HEK293 (cell line): ENCODE measurements at regions not wholly inside any gene's neighbourhood (a gene's known extent, or its start where the extent isn't known, plus 50 kb on each side); places are given as distances from the start of the nearest gene placed in this dataset.

Experiments
- HOXA7 ChIP-seq: sonication (generic); formaldehyde crosslinking; IDR thresholded peaks from 2 replicates; pipeline ENCODE4 v1.8.1; 2022; ENCODE audit warnings: missing genetic modification reagents, borderline replicate concordance
- HOXC10 ChIP-seq: sonication (generic); formaldehyde crosslinking; IDR thresholded peaks from 2 replicates; pipeline ENCODE4 v1.8.1; 2023; ENCODE audit warnings: mild to moderate bottlenecking, missing genetic modification reagents
- KLF16 ChIP-seq: fragments of 450-650 bp; formaldehyde crosslinking; IDR thresholded peaks from 2 replicates; pipeline ENCODE4 v1.5.1; 2017; ENCODE audit warnings: missing biosample characterization, missing genetic modification characterization
- SALL2 ChIP-seq: fragments of 450-650 bp; formaldehyde crosslinking; IDR thresholded peaks from 2 replicates; pipeline ENCODE4 v1.5.0; 2017; ENCODE audit warnings: missing biosample characterization, mild to moderate bottlenecking, missing genetic modification characterization, borderline replicate concordance
- SETDB1 ChIP-seq: IDR thresholded peaks from one replicate; pipeline ENCODE4 v1.6.1; 2017; ENCODE audit warnings: mild to moderate bottlenecking, low read length, moderate library complexity, mixed read lengths; ENCODE audit not compliant: insufficient read length
- TSHZ1 ChIP-seq: fragments of 450-650 bp; formaldehyde crosslinking; IDR thresholded peaks from 2 replicates; pipeline ENCODE4 v1.5.1; 2016; ENCODE audit warnings: missing biosample characterization, missing genetic modification characterization, borderline replicate concordance
- ZFP3 ChIP-seq: fragments of 450-650 bp; formaldehyde crosslinking; IDR thresholded peaks from 2 replicates; pipeline ENCODE4 v1.5.1; 2016; ENCODE audit warnings: low read depth, missing biosample characterization, missing genetic modification characterization
- ZNF121 ChIP-seq: fragments of 450-650 bp; formaldehyde crosslinking; IDR thresholded peaks from 2 replicates; pipeline ENCODE4 v1.5.1; 2016; ENCODE audit warnings: missing biosample characterization, missing genetic modification characterization
- ZNF132 ChIP-seq: fragments of 450-650 bp; formaldehyde crosslinking; IDR thresholded peaks from 2 replicates; pipeline ENCODE4 v1.5.1; 2017; ENCODE audit warnings: missing biosample characterization, missing genetic modification characterization, borderline replicate concordance
- ZNF140 ChIP-seq: fragments of 450-650 bp; formaldehyde crosslinking; IDR thresholded peaks from 2 replicates; pipeline ENCODE4 v1.5.1; 2016; ENCODE audit warnings: missing biosample characterization, missing genetic modification characterization
- ZNF169 ChIP-seq: fragments of 450-650 bp; formaldehyde crosslinking; IDR thresholded peaks from 2 replicates; pipeline ENCODE4 v1.5.1; 2016; ENCODE audit warnings: missing biosample characterization, missing genetic modification characterization
- ZNF174 ChIP-seq: fragments of 450-650 bp; formaldehyde crosslinking; IDR thresholded peaks from 2 replicates; pipeline ENCODE4 v1.5.0; 2017; ENCODE audit warnings: missing biosample characterization, mild to moderate bottlenecking, missing genetic modification characterization
- ZNF175 ChIP-seq: fragments of 450-650 bp; formaldehyde crosslinking; IDR thresholded peaks from 2 replicates; pipeline ENCODE4 v1.5.1; 2016; ENCODE audit warnings: missing biosample characterization, missing genetic modification characterization
- ZNF19 ChIP-seq: fragments of 450-650 bp; formaldehyde crosslinking; IDR thresholded peaks from 2 replicates; pipeline ENCODE4; 2016; ENCODE audit warnings: missing biosample characterization, missing genetic modification characterization, low read depth
- ZNF2 ChIP-seq: fragments of 450-650 bp; formaldehyde crosslinking; IDR thresholded peaks from 2 replicates; pipeline ENCODE4 v1.5.1; 2016; ENCODE audit warnings: missing biosample characterization, missing genetic modification characterization
- ZNF341 ChIP-seq: fragments of 450-650 bp; formaldehyde crosslinking; IDR thresholded peaks from 2 replicates; pipeline ENCODE4; 2016; ENCODE audit warnings: low read depth, missing biosample characterization, missing genetic modification characterization
- ZNF514 ChIP-seq: fragments of 450-650 bp; formaldehyde crosslinking; IDR thresholded peaks from 2 replicates; pipeline ENCODE4 v1.5.1; 2016; ENCODE audit warnings: missing biosample characterization, missing genetic modification characterization
- ZNF654 ChIP-seq: fragments of 450-650 bp; formaldehyde crosslinking; IDR thresholded peaks from 2 replicates; pipeline ENCODE4 v1.5.1; 2016; ENCODE audit warnings: low read depth, missing biosample characterization, missing genetic modification characterization
- ZNF658 ChIP-seq: fragments of 450-650 bp; formaldehyde crosslinking; IDR thresholded peaks from 2 replicates; pipeline ENCODE4; 2016; ENCODE audit warnings: missing biosample characterization, missing genetic modification characterization
- ZNF692 ChIP-seq: fragments of 450-650 bp; formaldehyde crosslinking; IDR thresholded peaks from 2 replicates; pipeline ENCODE4 v1.5.1; 2016; ENCODE audit warnings: missing biosample characterization, missing genetic modification characterization
- ZNF776 ChIP-seq: fragments of 450-650 bp; formaldehyde crosslinking; IDR thresholded peaks from 2 replicates; pipeline ENCODE4 v1.5.0; 2017; ENCODE audit warnings: missing biosample characterization, missing genetic modification characterization, borderline replicate concordance
- ZNF792 ChIP-seq: fragments of 450-650 bp; formaldehyde crosslinking; IDR thresholded peaks from 2 replicates; pipeline ENCODE4 v1.5.1; 2016; ENCODE audit warnings: missing biosample characterization, missing genetic modification characterization
- ZNF843 ChIP-seq: fragments of 450-650 bp; formaldehyde crosslinking; IDR thresholded peaks from 2 replicates; pipeline ENCODE4 v1.5.1; 2016; ENCODE audit warnings: missing biosample characterization, missing genetic modification characterization
- TF ChIP-seq, protein P1 (sequence below): fragments of 450-650 bp; formaldehyde crosslinking; IDR thresholded peaks from 2 replicates; pipeline ENCODE4 v1.5.1; 2017; ENCODE audit warnings: missing biosample characterization, missing genetic modification characterization
- TF ChIP-seq, protein P2 (sequence below): fragments of 450-650 bp; formaldehyde crosslinking; IDR thresholded peaks from 2 replicates; pipeline ENCODE4 v1.5.1; 2016; ENCODE audit warnings: missing biosample characterization, missing genetic modification characterization
- TF ChIP-seq, protein P3 (sequence below): fragments of 450-650 bp; formaldehyde crosslinking; IDR thresholded peaks from 2 replicates; pipeline ENCODE4 v1.5.1; 2016; ENCODE audit warnings: missing biosample characterization, missing genetic modification characterization
- TF ChIP-seq, protein P4 (sequence below): fragments of 450-650 bp; formaldehyde crosslinking; IDR thresholded peaks from 2 replicates; pipeline ENCODE4 v1.5.1; 2016; ENCODE audit warnings: missing biosample characterization, missing genetic modification characterization

- TF ChIP-seq ZNF121: no peak
- TF ChIP-seq, protein P1, sequence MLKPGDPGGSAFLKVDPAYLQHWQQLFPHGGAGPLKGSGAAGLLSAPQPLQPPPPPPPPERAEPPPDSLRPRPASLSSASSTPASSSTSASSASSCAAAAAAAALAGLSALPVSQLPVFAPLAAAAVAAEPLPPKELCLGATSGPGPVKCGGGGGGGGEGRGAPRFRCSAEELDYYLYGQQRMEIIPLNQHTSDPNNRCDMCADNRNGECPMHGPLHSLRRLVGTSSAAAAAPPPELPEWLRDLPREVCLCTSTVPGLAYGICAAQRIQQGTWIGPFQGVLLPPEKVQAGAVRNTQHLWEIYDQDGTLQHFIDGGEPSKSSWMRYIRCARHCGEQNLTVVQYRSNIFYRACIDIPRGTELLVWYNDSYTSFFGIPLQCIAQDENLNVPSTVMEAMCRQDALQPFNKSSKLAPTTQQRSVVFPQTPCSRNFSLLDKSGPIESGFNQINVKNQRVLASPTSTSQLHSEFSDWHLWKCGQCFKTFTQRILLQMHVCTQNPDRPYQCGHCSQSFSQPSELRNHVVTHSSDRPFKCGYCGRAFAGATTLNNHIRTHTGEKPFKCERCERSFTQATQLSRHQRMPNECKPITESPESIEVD (tag by site-specific recombination): peak; percentile 97
- TF ChIP-seq ZNF19 (tag by site-specific recombination): no peak
- TF ChIP-seq ZNF341 (tag by site-specific recombination): peak; percentile 61
- TF ChIP-seq, protein P2, sequence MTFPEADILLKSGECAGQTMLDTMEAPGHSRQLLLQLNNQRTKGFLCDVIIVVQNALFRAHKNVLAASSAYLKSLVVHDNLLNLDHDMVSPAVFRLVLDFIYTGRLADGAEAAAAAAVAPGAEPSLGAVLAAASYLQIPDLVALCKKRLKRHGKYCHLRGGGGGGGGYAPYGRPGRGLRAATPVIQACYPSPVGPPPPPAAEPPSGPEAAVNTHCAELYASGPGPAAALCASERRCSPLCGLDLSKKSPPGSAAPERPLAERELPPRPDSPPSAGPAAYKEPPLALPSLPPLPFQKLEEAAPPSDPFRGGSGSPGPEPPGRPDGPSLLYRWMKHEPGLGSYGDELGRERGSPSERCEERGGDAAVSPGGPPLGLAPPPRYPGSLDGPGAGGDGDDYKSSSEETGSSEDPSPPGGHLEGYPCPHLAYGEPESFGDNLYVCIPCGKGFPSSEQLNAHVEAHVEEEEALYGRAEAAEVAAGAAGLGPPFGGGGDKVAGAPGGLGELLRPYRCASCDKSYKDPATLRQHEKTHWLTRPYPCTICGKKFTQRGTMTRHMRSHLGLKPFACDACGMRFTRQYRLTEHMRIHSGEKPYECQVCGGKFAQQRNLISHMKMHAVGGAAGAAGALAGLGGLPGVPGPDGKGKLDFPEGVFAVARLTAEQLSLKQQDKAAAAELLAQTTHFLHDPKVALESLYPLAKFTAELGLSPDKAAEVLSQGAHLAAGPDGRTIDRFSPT (tag by site-specific recombination): 0 out of 2 replicates have a peak, but pooled peaks have one; percentile 25
- TF ChIP-seq SALL2 (tag by site-specific recombination): no peak
- TF ChIP-seq ZNF658: no peak
- TF ChIP-seq HOXC10 (CRISPR knock-in tag): no peak
- TF ChIP-seq ZNF792 (tag by site-specific recombination): no peak
- no peak for TF ChIP-seq ZNF514 (tag by site-specific recombination)
- TF ChIP-seq ZNF140 (tag by site-specific recombination): no peak
- TF ChIP-seq TSHZ1 (tag by site-specific recombination): 0 out of 2 replicates have a peak, but pooled peaks have one; percentile 12
- no peak for TF ChIP-seq ZNF174 (tag by site-specific recombination)
- no peak for TF ChIP-seq ZNF169 (tag by site-specific recombination)
- no peak for TF ChIP-seq HOXA7
- TF ChIP-seq, protein P3, sequence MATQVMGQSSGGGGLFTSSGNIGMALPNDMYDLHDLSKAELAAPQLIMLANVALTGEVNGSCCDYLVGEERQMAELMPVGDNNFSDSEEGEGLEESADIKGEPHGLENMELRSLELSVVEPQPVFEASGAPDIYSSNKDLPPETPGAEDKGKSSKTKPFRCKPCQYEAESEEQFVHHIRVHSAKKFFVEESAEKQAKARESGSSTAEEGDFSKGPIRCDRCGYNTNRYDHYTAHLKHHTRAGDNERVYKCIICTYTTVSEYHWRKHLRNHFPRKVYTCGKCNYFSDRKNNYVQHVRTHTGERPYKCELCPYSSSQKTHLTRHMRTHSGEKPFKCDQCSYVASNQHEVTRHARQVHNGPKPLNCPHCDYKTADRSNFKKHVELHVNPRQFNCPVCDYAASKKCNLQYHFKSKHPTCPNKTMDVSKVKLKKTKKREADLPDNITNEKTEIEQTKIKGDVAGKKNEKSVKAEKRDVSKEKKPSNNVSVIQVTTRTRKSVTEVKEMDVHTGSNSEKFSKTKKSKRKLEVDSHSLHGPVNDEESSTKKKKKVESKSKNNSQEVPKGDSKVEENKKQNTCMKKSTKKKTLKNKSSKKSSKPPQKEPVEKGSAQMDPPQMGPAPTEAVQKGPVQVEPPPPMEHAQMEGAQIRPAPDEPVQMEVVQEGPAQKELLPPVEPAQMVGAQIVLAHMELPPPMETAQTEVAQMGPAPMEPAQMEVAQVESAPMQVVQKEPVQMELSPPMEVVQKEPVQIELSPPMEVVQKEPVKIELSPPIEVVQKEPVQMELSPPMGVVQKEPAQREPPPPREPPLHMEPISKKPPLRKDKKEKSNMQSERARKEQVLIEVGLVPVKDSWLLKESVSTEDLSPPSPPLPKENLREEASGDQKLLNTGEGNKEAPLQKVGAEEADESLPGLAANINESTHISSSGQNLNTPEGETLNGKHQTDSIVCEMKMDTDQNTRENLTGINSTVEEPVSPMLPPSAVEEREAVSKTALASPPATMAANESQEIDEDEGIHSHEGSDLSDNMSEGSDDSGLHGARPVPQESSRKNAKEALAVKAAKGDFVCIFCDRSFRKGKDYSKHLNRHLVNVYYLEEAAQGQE (tag by site-specific recombination): no peak
- TF ChIP-seq, protein P4, sequence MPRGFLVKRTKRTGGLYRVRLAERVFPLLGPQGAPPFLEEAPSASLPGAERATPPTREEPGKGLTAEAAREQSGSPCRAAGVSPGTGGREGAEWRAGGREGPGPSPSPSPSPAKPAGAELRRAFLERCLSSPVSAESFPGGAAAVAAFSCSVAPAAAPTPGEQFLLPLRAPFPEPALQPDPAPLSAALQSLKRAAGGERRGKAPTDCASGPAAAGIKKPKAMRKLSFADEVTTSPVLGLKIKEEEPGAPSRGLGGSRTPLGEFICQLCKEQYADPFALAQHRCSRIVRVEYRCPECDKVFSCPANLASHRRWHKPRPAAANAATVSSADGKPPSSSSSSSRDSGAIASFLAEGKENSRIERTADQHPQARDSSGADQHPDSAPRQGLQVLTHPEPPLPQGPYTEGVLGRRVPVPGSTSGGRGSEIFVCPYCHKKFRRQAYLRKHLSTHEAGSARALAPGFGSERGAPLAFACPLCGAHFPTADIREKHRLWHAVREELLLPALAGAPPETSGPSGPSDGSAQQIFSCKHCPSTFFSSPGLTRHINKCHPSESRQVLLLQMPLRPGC: no peak
- no peak for TF ChIP-seq ZNF776
- TF ChIP-seq KLF16 (tag by site-specific recombination): 0 out of 2 replicates have a peak, but pooled peaks have one; percentile 42
- TF ChIP-seq ZNF175 (tag by site-specific recombination): no peak
- TF ChIP-seq ZNF654 (tag by site-specific recombination): no peak
- TF ChIP-seq ZNF132 (tag by site-specific recombination): no peak
- no peak for TF ChIP-seq SETDB1
- no peak for TF ChIP-seq ZFP3 (tag by site-specific recombination)
- peak; percentile 86 for TF ChIP-seq ZNF843 (tag by site-specific recombination)
- no peak for TF ChIP-seq ZNF2 (tag by site-specific recombination)
- TF ChIP-seq ZNF692: peak; percentile 70; the same call in 1 of the 2 replicates
These were observed 231.0 kb upstream of the HMGA2 start (continued) for GRCh38 chr12:65593239-65593701.
